Neuronal stem cell (in vitro differentiated cells): ENCODE measurements at regions not wholly inside any gene's neighbourhood (a gene's known extent, or its start where the extent isn't known, plus 50 kb on each side); places are given as distances from the start of the nearest gene placed in this dataset.

ENCODE experiments used
- DNase-seq: peaks from one replicate; pipeline ENCODE4 v3.0.0-alpha.2; 2013; ENCODE audit warnings: low spot score
- H2AFZ ChIP-seq: one replicate; pipeline ENCODE4 v1.6.1; 2013; ENCODE audit warnings: mild to moderate bottlenecking, low read length, inconsistent platforms
- H2AK5ac ChIP-seq: 2 replicates; pipeline ENCODE4 v1.6.1; 2013; ENCODE audit warnings: low read depth, mild to moderate bottlenecking, inconsistent platforms, low read length, moderate library complexity, mixed read lengths
- H2BK120ac ChIP-seq: 2 replicates; pipeline ENCODE4 v1.6.1; 2013; ENCODE audit warnings: low read depth, mild to moderate bottlenecking, inconsistent platforms, low read length, moderate library complexity, mixed read lengths
- H2BK12ac ChIP-seq: one replicate; pipeline ENCODE4 v1.6.1; 2013; ENCODE audit warnings: low read length, inconsistent platforms
- H2BK15ac ChIP-seq: 2 replicates; pipeline ENCODE4 v1.6.1; 2013; ENCODE audit warnings: mild to moderate bottlenecking, low read length, inconsistent platforms, mixed read lengths
- H2BK5ac ChIP-seq: one replicate; pipeline ENCODE4 v1.6.1; 2013; ENCODE audit warnings: inconsistent platforms, mild to moderate bottlenecking, low read length, moderate library complexity
- H3K14ac ChIP-seq: one replicate; pipeline ENCODE4 v1.6.1; 2013; ENCODE audit warnings: low read length, inconsistent platforms
- H3K18ac ChIP-seq: 2 replicates; pipeline ENCODE4 v1.6.1; 2013; ENCODE audit warnings: low read length, inconsistent platforms
- H3K23ac ChIP-seq: 2 replicates; pipeline ENCODE4 v1.6.1; 2013; ENCODE audit warnings: low read depth, mild to moderate bottlenecking, mixed read lengths, low read length, inconsistent platforms; ENCODE audit not compliant: poor library complexity
- H3K27ac ChIP-seq: replicated peaks from 3 replicates; pipeline ENCODE4 v1.5.1; 2013; ENCODE audit warnings: low read length, inconsistent platforms
- H3K27me3 ChIP-seq, 3 experiments: 2 replicates each; pipeline ENCODE4 v1.6.1; 2013; ENCODE audit warnings: low read length in 3 of 3, mild to moderate bottlenecking in 2 of 3, inconsistent platforms in 1 of 3, low read depth in 1 of 3, mixed read lengths in 1 of 3, moderate library complexity in 1 of 3; ENCODE audit not compliant: control insufficient read depth in 3 of 3, insufficient read depth in 3 of 3
- H3K36me3 ChIP-seq, 2 donors: replicated peaks in 1 of 2; 2 replicates each; pipeline ENCODE4 v1.6.1; 2013; ENCODE audit warnings: low read length in 2 of 2; ENCODE audit not compliant: control insufficient read depth in 2 of 2, insufficient read depth in 2 of 2
- H3K4ac ChIP-seq: 2 replicates; pipeline ENCODE4 v1.6.1; 2013; ENCODE audit warnings: inconsistent platforms, mild to moderate bottlenecking, low read length, moderate library complexity
- H3K4me1 ChIP-seq, 2 donors: 1 replicate in 1 of 2; 2 replicates in 1 of 2; pipeline ENCODE4 v1.6.1; 2013; ENCODE audit warnings: low read length in 2 of 2, low read depth in 1 of 2; ENCODE audit not compliant: control insufficient read depth in 2 of 2, insufficient read depth in 1 of 2
- H3K4me2 ChIP-seq: one replicate; pipeline ENCODE4 v1.6.1; 2013; ENCODE audit warnings: mild to moderate bottlenecking, low read length, inconsistent platforms; ENCODE audit not compliant: insufficient read depth, poor library complexity, severe bottlenecking
- H3K4me3 ChIP-seq, 2 donors: 2 replicates each; pipeline ENCODE4 v1.5.1; 2013; ENCODE audit warnings: low read length in 2 of 2, mild to moderate bottlenecking in 2 of 2, inconsistent platforms in 1 of 2, moderate library complexity in 1 of 2
- H3K79me1 ChIP-seq: one replicate; pipeline ENCODE4 v1.6.1; 2013; ENCODE audit warnings: low read depth, mild to moderate bottlenecking, inconsistent platforms, low read length, moderate library complexity
- H3K9ac ChIP-seq: one replicate; pipeline ENCODE4 v1.6.1; 2013; ENCODE audit warnings: mild to moderate bottlenecking, low read depth, low read length, inconsistent platforms; ENCODE audit not compliant: poor library complexity
- H3K9me3 ChIP-seq, 2 donors: replicated peaks in 1 of 2; 2 replicates each; pipeline versions ENCODE3 to v1.6.1; 2013; ENCODE audit warnings: low read length in 2 of 2, mild to moderate bottlenecking in 2 of 2, inconsistent platforms in 1 of 2, low read depth in 1 of 2, mixed read lengths in 1 of 2, moderate library complexity in 1 of 2; ENCODE audit not compliant: control insufficient read depth in 2 of 2, insufficient read depth in 1 of 2
- H4K8ac ChIP-seq: one replicate; pipeline ENCODE4 v1.6.1; 2013; ENCODE audit warnings: low read depth, mild to moderate bottlenecking, inconsistent platforms, low read length, moderate library complexity
- H4K91ac ChIP-seq: one replicate; pipeline ENCODE4 v1.6.1; 2013; ENCODE audit warnings: low read length, low read depth, mild to moderate bottlenecking, inconsistent platforms; ENCODE audit not compliant: poor library complexity
- WGBS, 2 donors: extraction: QIAGEN DNeasy Blood & Tissue Kit; methylation state at CpG; one replicate each; pipeline ENCODE4 v1.1.7; 2013; ENCODE audit warnings: missing lambda C conversion rate in 2 of 2, mixed read lengths in 1 of 2; ENCODE audit not compliant: insufficient read length in 2 of 2, insufficient replicate concordance in 1 of 2; ENCODE audit errors: extremely low coverage in 2 of 2; 5-methylcytosine and 5-hydroxymethylcytosine counted together

DNA sequence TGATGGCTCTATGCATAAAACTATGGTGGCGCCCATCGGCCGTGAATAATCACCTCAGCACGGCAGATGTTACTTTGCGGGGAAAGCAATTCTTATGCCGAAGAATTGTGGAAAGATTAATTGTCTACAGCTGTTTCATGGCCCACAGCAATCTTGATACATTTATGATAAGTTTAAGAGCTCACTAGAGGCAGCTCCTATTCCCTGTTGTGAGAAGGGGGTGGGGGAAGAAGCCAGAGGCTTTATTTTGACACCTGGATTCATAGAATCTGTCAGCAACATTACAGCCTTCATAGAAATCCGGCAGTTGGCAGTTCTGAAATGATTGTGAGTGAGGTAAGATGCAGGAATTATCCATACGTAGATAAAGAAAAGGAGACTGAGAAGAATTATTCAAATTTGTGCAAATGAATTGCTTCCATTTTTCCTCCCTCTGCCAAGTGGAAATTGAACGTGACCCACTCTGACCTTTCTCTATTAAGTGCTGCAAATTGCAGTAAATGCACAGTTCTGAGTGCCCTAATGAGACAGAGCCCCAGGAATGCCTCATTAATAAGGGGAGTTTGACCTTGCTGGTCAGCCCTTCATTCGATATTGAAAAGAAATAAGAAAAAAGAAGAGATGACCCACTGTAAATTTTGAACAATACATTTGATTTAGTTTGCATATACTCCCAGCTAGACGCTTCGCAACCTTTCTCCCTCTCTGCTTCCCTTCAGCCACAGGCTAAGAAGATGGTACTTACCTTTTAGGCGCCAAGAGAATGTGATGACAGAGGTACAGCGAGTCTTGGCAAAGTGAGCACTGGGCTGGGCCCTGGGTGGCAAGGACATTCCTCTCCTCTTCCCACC is 188.8 kb downstream of the GPAT3 start:
- no CpG with 5 or more reads among the region's 14 CpGs for WGBS, 2 donors
- Histone ChIP-seq H3K23ac (no peak overlapping the region), H3K14ac (no peak overlapping the region), H3K4ac (no peak overlapping the region), H2BK5ac (no peak overlapping the region), H3K36me3 (no peaks in the 10 kb centered on the region), H2BK15ac (no peak overlapping the region), H3K27ac (no peak overlapping the region), H3K4me2 (no peak overlapping the region), H2BK120ac (no peak overlapping the region), H3K79me1 (no peaks in the 10 kb centered on the region), H3K4me1 (peaks cover 0 to 1% of the 10 kb centered on the region in 2 donors), H3K9me3 (no peaks in the 10 kb centered on the region), H3K18ac (peak overlapping the region; percentile 46), H3K4me3 (no peak overlapping the region), H2AK5ac (no peak overlapping the region), H4K8ac (no peak overlapping the region), H2AFZ (no peak overlapping the region), H2BK12ac (no peak overlapping the region), H3K9ac (no peak overlapping the region), H3K27me3 (no peaks in the 10 kb centered on the region), H4K91ac (no peak overlapping the region)
- no peak for DNase-seq

- H3K9ac ChIP-seq, result no peak overlapping the region
- H2BK15ac ChIP-seq, result no peak overlapping the region
- H3K18ac ChIP-seq, result no peak overlapping the region
- WGBS, 2 donors, result no CpG with 5 or more reads among the region's 6 CpGs
- peaks cover 0 to 1% of the 10 kb centered on the region in 2 donors for H3K4me1 ChIP-seq
- no peak overlapping the region for H4K8ac ChIP-seq
- H3K4ac ChIP-seq, result no peak overlapping the region
- no peak overlapping the region for H3K4me3 ChIP-seq
- no peak overlapping the region for H3K23ac ChIP-seq
- H3K36me3 ChIP-seq, result no peaks in the 10 kb centered on the region
- no peak overlapping the region for H4K91ac ChIP-seq
- no peak for DNase-seq
- H3K79me1 ChIP-seq, result no peaks in the 10 kb centered on the region
- no peak overlapping the region for H2BK5ac ChIP-seq
- no peak overlapping the region for H2BK12ac ChIP-seq
- no peak overlapping the region for H3K14ac ChIP-seq
- H2AK5ac ChIP-seq, result no peak overlapping the region
- no peaks in the 10 kb centered on the region for H3K9me3 ChIP-seq
- no peak overlapping the region for H2BK120ac ChIP-seq
- no peaks in the 10 kb centered on the region for H3K27me3 ChIP-seq
- no peak overlapping the region for H2AFZ ChIP-seq
- H3K4me2 ChIP-seq, result no peak overlapping the region
- H3K27ac ChIP-seq, result no peak overlapping the region
Observed at GRCh38 chr4:83723609-83724008, 187.7 kb downstream of the GPAT3 start.

- no peak overlapping the region for H4K91ac ChIP-seq
- no peak overlapping the region for H2BK15ac ChIP-seq
- H3K18ac ChIP-seq, result no peak overlapping the region
- no peak for DNase-seq
- H3K27me3 ChIP-seq, result no peaks in the 10 kb centered on the region
- H3K36me3 ChIP-seq, result no peaks in the 10 kb centered on the region
- no peak overlapping the region for H2AK5ac ChIP-seq
- no peak overlapping the region for H3K4me3 ChIP-seq
- no peaks in the 10 kb centered on the region for H3K9me3 ChIP-seq
- H3K4me1 ChIP-seq, result peaks cover 0 to 1% of the 10 kb centered on the region in 2 donors
- WGBS, 2 donors, result no CpG with 5 or more reads among the region's 5 CpGs
- no peak overlapping the region for H3K23ac ChIP-seq
- H3K79me1 ChIP-seq, result no peaks in the 10 kb centered on the region
- no peak overlapping the region for H3K27ac ChIP-seq
- no peak overlapping the region for H3K9ac ChIP-seq
- H2BK120ac ChIP-seq, result no peak overlapping the region
- H2BK12ac ChIP-seq, result no peak overlapping the region
- H4K8ac ChIP-seq, result no peak overlapping the region
- H2BK5ac ChIP-seq, result no peak overlapping the region
- no peak overlapping the region for H3K4ac ChIP-seq
- H2AFZ ChIP-seq, result no peak overlapping the region
- no peak overlapping the region for H3K4me2 ChIP-seq
- H3K14ac ChIP-seq, result no peak overlapping the region
Observed at GRCh38 chr4:83722730-83723269, 186.9 kb downstream of the GPAT3 start.

GRCh38 chr4:83716874-83717273 is 181.0 kb downstream of the GPAT3 start:
- Histone ChIP-seq H3K4me1 (no peaks in the 10 kb centered on the region), H4K91ac (no peak overlapping the region), H4K8ac (no peak overlapping the region), H2AK5ac (no peak overlapping the region), H2BK15ac (no peak overlapping the region), H3K4me2 (no peak overlapping the region), H3K79me1 (no peaks in the 10 kb centered on the region), H3K36me3 (no peaks in the 10 kb centered on the region), H3K18ac (no peak overlapping the region), H3K9me3 (no peaks in the 10 kb centered on the region), H3K23ac (no peak overlapping the region), H3K27me3 (no peaks in the 10 kb centered on the region), H2BK5ac (no peak overlapping the region), H2BK12ac (no peak overlapping the region), H2BK120ac (no peak overlapping the region), H3K4me3 (no peak overlapping the region), H3K4ac (no peak overlapping the region), H3K14ac (no peak overlapping the region), H2AFZ (no peak overlapping the region), H3K27ac (no peak overlapping the region), H3K9ac (no peak overlapping the region)
- no peak for DNase-seq
